ENCODE measurements at regions not wholly inside any gene's neighbourhood (a gene's known extent, or its start where the extent isn't known, plus 50 kb on each side); places are given as distances from the start of the nearest gene placed in this dataset.

DNA sequence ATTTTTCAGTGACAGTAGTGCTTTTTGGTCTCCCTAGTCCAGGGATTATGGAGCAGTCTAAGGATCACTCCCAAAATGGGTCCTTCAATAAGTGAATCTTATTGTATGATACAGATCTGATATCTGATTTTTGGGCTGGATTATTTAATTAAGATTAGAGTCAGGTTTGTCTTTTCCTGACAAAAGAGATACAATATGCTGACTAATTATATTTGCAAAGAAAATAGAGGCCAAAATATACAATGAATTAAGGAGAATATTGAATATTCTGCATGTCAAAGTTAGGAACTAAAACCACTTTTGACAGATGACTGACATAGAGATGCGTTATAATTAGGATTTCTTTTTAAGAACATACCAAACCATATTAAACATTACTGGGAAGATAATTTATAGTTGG, 175.2 kb downstream of the FOXG1 start:
- H3K36me3 ChIP-seq (replicated peaks in 1 of 2; ENCODE audit: control insufficient read depth in 1 of 2, insufficient read depth in 2 of 2, low read length in 2 of 2): no peaks in the 10 kb centered on the region
- no peak overlapping the region for H3K9ac ChIP-seq (ENCODE audit: insufficient read depth, low read length, poor library complexity, severe bottlenecking)
- intact Hi-C loops (cut with micrococcal nuclease): no loop called here
- Mint-ChIP-seq H3K4me3 (no peak overlapping the region), H3K36me3 (no peaks in the 10 kb centered on the region), H3K4me1 (no peaks in the 10 kb centered on the region), H3K27ac (no peak overlapping the region), H3K27me3 (ENCODE audit: low read depth in 3 of 3) (no peaks in the 10 kb centered on the region), H3K9me3 (peaks cover 0 to 3% (median 2%) of the 10 kb centered on the region in 7 donors)
- H3K4me1 ChIP-seq (ENCODE audit: control insufficient read depth in 1 of 2, insufficient read depth in 2 of 2, low read length in 2 of 2): no peaks in the 10 kb centered on the region
- no peaks in the 10 kb centered on the region for H3K27me3 ChIP-seq (ENCODE audit: control insufficient read depth in 2 of 2, insufficient read depth in 2 of 2, low read length in 2 of 2)
- no peak for DNase-seq
- H3K27ac ChIP-seq (ENCODE audit: low read depth in 1 of 2, low read length in 2 of 2): no peak overlapping the region
- H3K9me3 ChIP-seq (replicated peaks in 1 of 2; ENCODE audit: control insufficient read depth in 1 of 2, insufficient read depth in 1 of 2, low read length in 2 of 2): no peaks in the 10 kb centered on the region
- H4K20me1 ChIP-seq (ENCODE audit: insufficient read depth, low read length): no peaks in the 10 kb centered on the region
- TF ChIP-seq, protein P1, sequence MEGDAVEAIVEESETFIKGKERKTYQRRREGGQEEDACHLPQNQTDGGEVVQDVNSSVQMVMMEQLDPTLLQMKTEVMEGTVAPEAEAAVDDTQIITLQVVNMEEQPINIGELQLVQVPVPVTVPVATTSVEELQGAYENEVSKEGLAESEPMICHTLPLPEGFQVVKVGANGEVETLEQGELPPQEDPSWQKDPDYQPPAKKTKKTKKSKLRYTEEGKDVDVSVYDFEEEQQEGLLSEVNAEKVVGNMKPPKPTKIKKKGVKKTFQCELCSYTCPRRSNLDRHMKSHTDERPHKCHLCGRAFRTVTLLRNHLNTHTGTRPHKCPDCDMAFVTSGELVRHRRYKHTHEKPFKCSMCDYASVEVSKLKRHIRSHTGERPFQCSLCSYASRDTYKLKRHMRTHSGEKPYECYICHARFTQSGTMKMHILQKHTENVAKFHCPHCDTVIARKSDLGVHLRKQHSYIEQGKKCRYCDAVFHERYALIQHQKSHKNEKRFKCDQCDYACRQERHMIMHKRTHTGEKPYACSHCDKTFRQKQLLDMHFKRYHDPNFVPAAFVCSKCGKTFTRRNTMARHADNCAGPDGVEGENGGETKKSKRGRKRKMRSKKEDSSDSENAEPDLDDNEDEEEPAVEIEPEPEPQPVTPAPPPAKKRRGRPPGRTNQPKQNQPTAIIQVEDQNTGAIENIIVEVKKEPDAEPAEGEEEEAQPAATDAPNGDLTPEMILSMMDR (IDR thresholded peaks at IDR 0.05): no peak
- H2AFZ ChIP-seq (ENCODE audit: insufficient read depth, low read depth, low read length, poor library complexity, severe bottlenecking): no peak overlapping the region
- no CpG with 5 or more reads among the region's 1 CpG for WGBS (ENCODE audit: insufficient coverage)
- no peak overlapping the region for H3K4me2 ChIP-seq (replicated peaks; ENCODE audit: extremely low read depth, low read length, poor library complexity, severe bottlenecking)
- no peak overlapping the region for H3K4me3 ChIP-seq (replicated peaks in 1 of 3; ENCODE audit: low read depth in 2 of 3, low read length in 3 of 3)
- H3K79me2 ChIP-seq (ENCODE audit: insufficient read depth, low read length): no peaks in the 10 kb centered on the region

DNA sequence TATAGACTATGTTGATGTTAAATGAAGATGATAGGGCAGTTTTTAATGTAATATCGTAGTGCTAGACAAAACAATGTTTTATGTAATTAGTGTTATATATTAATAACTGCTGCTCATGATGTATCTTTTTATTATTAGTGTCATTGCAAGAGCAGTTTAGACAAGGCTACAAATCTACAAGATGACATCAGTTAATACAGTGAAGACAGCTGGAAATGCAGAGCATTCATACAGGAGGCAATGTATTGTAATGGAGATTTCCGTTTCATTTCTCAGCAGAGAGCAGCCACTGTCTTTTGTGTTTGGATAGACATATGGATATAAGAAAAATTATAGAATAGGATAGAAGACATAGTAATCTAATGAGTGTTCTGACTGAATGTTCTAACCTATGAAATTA, 178.0 kb downstream of the FOXG1 start:
- Histone ChIP-seq H3K36me3 (replicated peaks in 1 of 2; ENCODE audit: control insufficient read depth in 1 of 2, insufficient read depth in 2 of 2, low read length in 2 of 2) (no peaks in the 10 kb centered on the region), H4K20me1 (ENCODE audit: insufficient read depth, low read length) (no peaks in the 10 kb centered on the region), H2AFZ (ENCODE audit: insufficient read depth, low read depth, low read length, poor library complexity, severe bottlenecking) (no peak overlapping the region), H3K9ac (ENCODE audit: insufficient read depth, low read length, poor library complexity, severe bottlenecking) (no peak overlapping the region), H3K79me2 (ENCODE audit: insufficient read depth, low read length) (no peaks in the 10 kb centered on the region), H3K4me1 (ENCODE audit: control insufficient read depth in 1 of 2, insufficient read depth in 2 of 2, low read length in 2 of 2) (no peaks in the 10 kb centered on the region), H3K27me3 (ENCODE audit: control insufficient read depth in 2 of 2, insufficient read depth in 2 of 2, low read length in 2 of 2) (no peaks in the 10 kb centered on the region), H3K27ac (ENCODE audit: low read depth in 1 of 2, low read length in 2 of 2) (no peak overlapping the region), H3K4me3 (replicated peaks in 1 of 3; ENCODE audit: low read depth in 2 of 3, low read length in 3 of 3) (no peak overlapping the region), H3K4me2 (replicated peaks; ENCODE audit: extremely low read depth, low read length, poor library complexity, severe bottlenecking) (no peak overlapping the region), H3K9me3 (replicated peaks in 1 of 2; ENCODE audit: control insufficient read depth in 1 of 2, insufficient read depth in 1 of 2, low read length in 2 of 2) (no peaks in the 10 kb centered on the region)
- Mint-ChIP-seq H3K9me3 (peaks cover 0 to 5% (median 3%) of the 10 kb centered on the region in 7 donors), H3K27ac (no peak overlapping the region), H3K27me3 (ENCODE audit: low read depth in 3 of 3) (peaks cover 0 to 3% (median 0%) of the 10 kb centered on the region in 3 donors), H3K36me3 (no peaks in the 10 kb centered on the region), H3K4me1 (no peaks in the 10 kb centered on the region), H3K4me3 (no peak overlapping the region)
- DNase-seq: no peak
- TF ChIP-seq, protein P1 (IDR thresholded peaks at IDR 0.05): no peak
- WGBS (ENCODE audit: insufficient coverage): 100% methylated on average over 1 of the region's 2 CpGs
- intact Hi-C loops (cut with micrococcal nuclease): no loop called here
